ENCODE measurements at regions not wholly inside any gene's neighbourhood (a gene's known extent, or its start where the extent isn't known, plus 50 kb on each side); places are given as distances from the start of the nearest gene placed in this dataset.
A peak's percentile ranks its signal among the peaks of the same experiment; 100 is the strongest.

DNA sequence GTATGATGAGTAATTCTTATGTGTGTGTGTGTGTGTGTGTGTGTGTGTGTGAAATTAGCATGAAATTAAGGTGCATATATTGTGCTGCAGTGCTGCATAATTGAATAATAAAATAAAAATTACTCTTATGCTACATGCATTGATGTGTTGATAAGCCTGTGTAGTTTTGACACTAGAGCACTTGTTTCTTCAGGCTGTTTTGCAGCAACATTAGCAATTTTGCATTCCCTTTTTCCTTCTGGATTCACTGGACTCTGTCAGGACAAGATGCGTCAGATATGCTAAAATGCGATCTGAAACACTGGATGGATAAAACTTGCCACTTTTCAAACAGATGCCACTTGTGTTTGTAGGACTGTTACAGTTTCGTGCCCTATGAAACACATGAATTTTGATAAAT is 175.4 kb upstream of the ATP6AP2 start:
- in situ Hi-C loops (cut with MboI; ENCODE audit: low pct_ligation_motif_present in 1 of 4, low pct_unique_long_range_greater_than_20kb in 1 of 4, low sequenced_read_pairs in 3 of 4): no loop called here
- Histone ChIP-seq H3K36me3 (no peaks in the 10 kb centered on the region), H3K4me1 (no peaks in the 10 kb centered on the region), H3K27me3 (no peaks in the 10 kb centered on the region), H3K9me3 (no peaks in the 10 kb centered on the region), H3K27ac (no peak overlapping the region), H3K4me3 (no peak overlapping the region)
- no peak for DNase-seq
- no peak for TF ChIP-seq POLR2AphosphoS5 (IDR thresholded peaks at IDR 0.05)
- intact Hi-C loops (cut with DNase I; ENCODE audit: low total_unique reads): no loop called here
- 89 to 92% methylated on average over 2 to 3 of the region's 3 CpGs for WGBS, 2 donors (ENCODE audit: low coverage in 1 of 2)

DNA sequence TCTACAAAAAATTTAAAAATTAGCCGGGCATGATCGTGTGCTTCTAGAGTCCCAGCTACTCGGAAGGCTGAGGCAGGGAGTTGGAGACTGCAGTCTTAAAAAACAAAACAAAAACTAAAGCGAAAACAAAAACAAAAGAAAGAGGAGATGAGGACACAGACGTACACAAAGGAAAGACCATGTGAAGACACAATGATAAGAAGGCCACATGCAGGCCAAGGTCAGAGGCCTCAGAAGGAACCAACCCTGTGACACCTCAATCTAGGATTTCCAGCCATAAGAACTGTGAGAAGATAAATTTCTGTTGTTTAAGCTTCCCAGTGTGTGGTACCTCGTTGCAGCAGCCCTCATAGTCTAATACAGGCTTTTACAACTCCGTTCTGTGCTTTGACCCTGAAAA is 177.0 kb upstream of the ATP6AP2 start:
- no peak for DNase-seq
- H3K27me3 ChIP-seq: no peaks in the 10 kb centered on the region
- WGBS, 2 donors (ENCODE audit: low coverage in 1 of 2): 71% methylated on average over 7 of the region's 7 CpGs; no CpG with 5 or more reads in 1 of the 2 donors
- in situ Hi-C loops (cut with MboI; ENCODE audit: low pct_ligation_motif_present in 1 of 4, low pct_unique_long_range_greater_than_20kb in 1 of 4, low sequenced_read_pairs in 3 of 4): no loop called here
- no peak overlapping the region for H3K27ac ChIP-seq
- intact Hi-C loops (cut with DNase I; ENCODE audit: low total_unique reads): no loop called here
- TF ChIP-seq POLR2AphosphoS5 (IDR thresholded peaks at IDR 0.05) (no peak), POLR2A (IDR thresholded peaks at IDR 0.05) (no peak), EP300 (IDR thresholded peaks at IDR 0.05; ENCODE audit: low read depth) (no peak)
- TF ChIP-seq, protein P1, sequence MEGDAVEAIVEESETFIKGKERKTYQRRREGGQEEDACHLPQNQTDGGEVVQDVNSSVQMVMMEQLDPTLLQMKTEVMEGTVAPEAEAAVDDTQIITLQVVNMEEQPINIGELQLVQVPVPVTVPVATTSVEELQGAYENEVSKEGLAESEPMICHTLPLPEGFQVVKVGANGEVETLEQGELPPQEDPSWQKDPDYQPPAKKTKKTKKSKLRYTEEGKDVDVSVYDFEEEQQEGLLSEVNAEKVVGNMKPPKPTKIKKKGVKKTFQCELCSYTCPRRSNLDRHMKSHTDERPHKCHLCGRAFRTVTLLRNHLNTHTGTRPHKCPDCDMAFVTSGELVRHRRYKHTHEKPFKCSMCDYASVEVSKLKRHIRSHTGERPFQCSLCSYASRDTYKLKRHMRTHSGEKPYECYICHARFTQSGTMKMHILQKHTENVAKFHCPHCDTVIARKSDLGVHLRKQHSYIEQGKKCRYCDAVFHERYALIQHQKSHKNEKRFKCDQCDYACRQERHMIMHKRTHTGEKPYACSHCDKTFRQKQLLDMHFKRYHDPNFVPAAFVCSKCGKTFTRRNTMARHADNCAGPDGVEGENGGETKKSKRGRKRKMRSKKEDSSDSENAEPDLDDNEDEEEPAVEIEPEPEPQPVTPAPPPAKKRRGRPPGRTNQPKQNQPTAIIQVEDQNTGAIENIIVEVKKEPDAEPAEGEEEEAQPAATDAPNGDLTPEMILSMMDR (IDR thresholded peaks at IDR 0.05): no peak
- H3K36me3 ChIP-seq: no peaks in the 10 kb centered on the region
- no peak overlapping the region for H3K4me3 ChIP-seq
- H3K9me3 ChIP-seq: no peaks in the 10 kb centered on the region
- H3K4me1 ChIP-seq: no peaks in the 10 kb centered on the region

DNA sequence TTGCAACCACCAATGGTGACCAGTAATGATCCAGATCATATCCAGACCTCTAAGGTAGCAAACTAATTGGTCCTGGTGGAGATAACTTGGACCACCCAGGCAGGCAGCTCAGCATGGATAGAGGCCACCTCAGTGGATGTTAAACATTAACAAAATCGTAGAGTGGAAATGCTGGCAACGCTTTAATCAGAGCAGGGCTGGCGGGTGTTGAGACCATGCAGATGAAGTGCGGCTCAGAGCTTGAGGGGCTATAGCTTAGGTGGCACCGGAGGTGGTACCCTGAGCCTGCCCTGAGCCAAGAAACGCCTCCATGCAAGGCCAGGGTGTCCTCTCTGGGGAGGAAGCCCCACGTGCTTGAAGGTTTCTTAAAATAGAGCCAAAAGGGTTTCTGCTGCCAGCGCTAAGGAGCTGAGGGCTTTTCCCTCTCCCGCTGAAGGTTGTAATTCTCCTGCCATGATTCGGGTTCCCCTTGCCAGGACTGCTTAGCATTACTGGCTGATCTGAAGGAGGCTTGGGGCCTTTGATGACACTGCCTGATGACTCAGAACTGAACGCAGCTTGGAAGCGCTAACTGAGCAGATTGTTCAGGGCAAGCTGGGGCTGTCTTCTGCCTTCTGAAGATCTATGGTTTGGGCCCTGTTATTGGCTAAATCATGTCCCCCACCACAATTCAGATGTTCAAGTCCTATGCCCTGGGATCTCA is 177.8 kb upstream of the ATP6AP2 start:
- in situ Hi-C loops (cut with MboI; ENCODE audit: low pct_ligation_motif_present in 1 of 4, low pct_unique_long_range_greater_than_20kb in 1 of 4, low sequenced_read_pairs in 3 of 4): no loop called here
- H3K27ac ChIP-seq: no peak overlapping the region
- 41% methylated on average over 10 of the region's 12 CpGs; no CpG with 5 or more reads in 1 of the 2 donors for whole genome bisulfite sequencing, 2 donors (ENCODE audit: low coverage in 1 of 2)

DNA sequence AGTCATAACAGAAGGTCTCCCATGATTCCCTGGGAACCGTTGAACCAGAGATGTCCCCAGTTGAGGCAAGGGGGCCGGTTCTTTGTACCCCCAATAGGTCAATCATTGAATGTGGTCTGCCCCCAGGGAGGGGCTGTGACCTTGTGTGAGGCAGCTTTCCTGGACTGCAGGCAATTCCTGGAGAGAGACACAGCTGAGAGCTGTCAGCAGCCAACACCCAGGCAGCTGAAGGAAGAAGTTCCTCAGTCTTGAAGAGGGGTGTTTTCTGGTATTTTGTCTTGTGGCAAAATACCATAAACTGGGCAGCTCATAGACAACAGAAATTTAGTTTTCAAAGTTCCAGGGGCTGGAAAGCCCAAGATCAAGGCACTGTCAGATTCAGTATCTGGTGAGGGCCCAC is 185.7 kb upstream of the ATP6AP2 start:
- no peaks in the 10 kb centered on the region for H3K9me3 ChIP-seq
- H3K27me3 ChIP-seq: no peaks in the 10 kb centered on the region
- H3K36me3 ChIP-seq: no peaks in the 10 kb centered on the region
- intact Hi-C loops (cut with DNase I; ENCODE audit: low total_unique reads) (no loop called here), in situ Hi-C loops (cut with MboI; ENCODE audit: low pct_ligation_motif_present in 1 of 4, low pct_unique_long_range_greater_than_20kb in 1 of 4, low sequenced_read_pairs in 3 of 4) (no loop called here)
- 73% methylated on average over 2 of the region's 2 CpGs; no CpG with 5 or more reads in 1 of the 2 donors for WGBS, 2 donors (ENCODE audit: low coverage in 1 of 2)
- TF ChIP-seq, protein P1 (IDR thresholded peaks at IDR 0.05): no peak
- TF ChIP-seq EP300 (IDR thresholded peaks at IDR 0.05; ENCODE audit: low read depth): no peak
- TF ChIP-seq POLR2A (IDR thresholded peaks at IDR 0.05): no peak
- no peak for TF ChIP-seq POLR2AphosphoS5 (IDR thresholded peaks at IDR 0.05)
- H3K27ac ChIP-seq: no peak overlapping the region
- H3K4me3 ChIP-seq: no peak overlapping the region
- no peak for DNase-seq
- H3K4me1 ChIP-seq: no peaks in the 10 kb centered on the region

More for the DNA sequence above, 177.8 kb upstream of the ATP6AP2 start:
- H3K9me3 ChIP-seq: no peaks in the 10 kb centered on the region
- intact Hi-C loops (cut with DNase I; ENCODE audit: low total_unique reads): no loop called here
- DNase-seq: peak; percentile 21
- no peak overlapping the region for H3K4me3 ChIP-seq
- H3K4me1 ChIP-seq: no peaks in the 10 kb centered on the region
- no peaks in the 10 kb centered on the region for H3K36me3 ChIP-seq
- TF ChIP-seq POLR2A (IDR thresholded peaks at IDR 0.05) (no peak), EP300 (IDR thresholded peaks at IDR 0.05; ENCODE audit: low read depth) (no peak), POLR2AphosphoS5 (IDR thresholded peaks at IDR 0.05) (peak in 1 of 3 donors; percentile 41)
- TF ChIP-seq, protein P1 (IDR thresholded peaks at IDR 0.05): no peak
- H3K27me3 ChIP-seq: no peaks in the 10 kb centered on the region

DNA sequence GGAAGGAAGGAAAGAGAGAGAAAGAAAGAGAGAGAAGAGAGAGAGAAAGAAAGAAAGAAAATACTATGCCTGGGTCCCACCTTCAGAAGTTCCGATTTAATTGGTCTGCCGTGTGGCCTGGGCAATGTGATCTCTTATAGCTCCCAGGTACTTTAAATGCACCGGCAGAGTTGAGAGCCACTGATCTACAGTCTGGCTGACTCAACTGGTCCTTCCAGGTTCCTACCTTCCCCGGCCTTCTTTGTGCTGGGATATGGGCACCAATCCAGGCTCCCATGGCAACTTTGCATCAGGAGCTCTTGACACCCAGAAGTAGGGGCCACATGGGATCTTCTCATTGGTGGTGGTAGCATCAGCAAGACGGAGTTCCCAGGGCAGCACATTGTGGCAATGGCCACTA is 186.5 kb upstream of the ATP6AP2 start:
- no peak for DNase-seq
- TF ChIP-seq POLR2AphosphoS5 (IDR thresholded peaks at IDR 0.05) (no peak), POLR2A (IDR thresholded peaks at IDR 0.05) (no peak), EP300 (IDR thresholded peaks at IDR 0.05; ENCODE audit: low read depth) (no peak)
- TF ChIP-seq, protein P1 (IDR thresholded peaks at IDR 0.05): no peak
- in situ Hi-C loops (cut with MboI; ENCODE audit: low pct_ligation_motif_present in 1 of 4, low pct_unique_long_range_greater_than_20kb in 1 of 4, low sequenced_read_pairs in 3 of 4) (no loop called here), intact Hi-C loops (cut with DNase I; ENCODE audit: low total_unique reads) (no loop called here)
- Histone ChIP-seq H3K4me3 (no peak overlapping the region), H3K9me3 (no peaks in the 10 kb centered on the region), H3K27me3 (no peaks in the 10 kb centered on the region), H3K36me3 (no peaks in the 10 kb centered on the region), H3K27ac (no peak overlapping the region), H3K4me1 (no peaks in the 10 kb centered on the region)
- 88% methylated on average over 5 of the region's 5 CpGs; no CpG with 5 or more reads in 1 of the 2 donors for WGBS, 2 donors (ENCODE audit: low coverage in 1 of 2)

All from transverse colon (tissue), 4 donors.